ENCODE measurements at regions not wholly inside any gene's neighbourhood (a gene's known extent, or its start where the extent isn't known, plus 50 kb on each side); places are given as distances from the start of the nearest gene placed in this dataset.

DNA sequence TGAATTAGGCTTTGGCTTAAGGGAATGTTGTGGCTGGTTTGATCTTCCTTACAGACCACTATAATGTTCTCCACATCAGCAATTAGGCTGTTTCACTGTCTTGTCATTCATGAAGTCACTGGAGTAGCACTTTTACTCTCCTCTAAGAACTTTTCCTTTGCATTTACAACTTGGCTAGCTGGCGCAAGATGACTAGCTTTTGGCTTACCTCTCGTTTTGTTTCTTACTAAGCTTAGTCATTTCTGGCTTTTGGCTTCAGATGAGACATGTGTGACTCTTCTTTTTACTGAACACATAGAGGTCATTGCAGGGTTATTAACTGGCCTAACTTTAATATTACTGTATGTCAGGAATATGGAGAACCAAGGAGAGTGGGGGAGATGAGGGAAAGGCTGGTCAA lies 143.2 kb downstream of the PTCHD4 start:
- Histone ChIP-seq H2AFZ (no peak overlapping the region), H3K4me2 (no peak overlapping the region), H3K36me3 (ENCODE audit: low read depth) (no peaks in the 10 kb centered on the region), H3K79me2 (ENCODE audit: low read depth) (no peaks in the 10 kb centered on the region), H3K9me2 (ENCODE audit: insufficient read depth) (no peaks in the 10 kb centered on the region), H3F3A (ENCODE audit: insufficient read depth, low read depth) (no peaks in the 10 kb centered on the region), H3K27me3 (ENCODE audit: insufficient read depth, low read depth) (no peaks in the 10 kb centered on the region), H4K20me1 (ENCODE audit: insufficient read depth) (no peaks in the 10 kb centered on the region), H3K9me3 (ENCODE audit: insufficient read depth, low read depth) (no peaks in the 10 kb centered on the region), H3K4me3 (no peak overlapping the region), H3K27ac (no peak overlapping the region), H3K4me1 (replicated peaks; ENCODE audit: insufficient read depth) (no peaks in the 10 kb centered on the region)
- no TSS peak for BruUV-seq (replicated peaks)
- DNase-seq, result no peak
- CTCF ChIA-PET, result no interaction called here
- intact Hi-C loops (cut with micrococcal nuclease; ENCODE audit: unreplicated experiment), result no loop called here
- TF ChIP-seq, protein P1, sequence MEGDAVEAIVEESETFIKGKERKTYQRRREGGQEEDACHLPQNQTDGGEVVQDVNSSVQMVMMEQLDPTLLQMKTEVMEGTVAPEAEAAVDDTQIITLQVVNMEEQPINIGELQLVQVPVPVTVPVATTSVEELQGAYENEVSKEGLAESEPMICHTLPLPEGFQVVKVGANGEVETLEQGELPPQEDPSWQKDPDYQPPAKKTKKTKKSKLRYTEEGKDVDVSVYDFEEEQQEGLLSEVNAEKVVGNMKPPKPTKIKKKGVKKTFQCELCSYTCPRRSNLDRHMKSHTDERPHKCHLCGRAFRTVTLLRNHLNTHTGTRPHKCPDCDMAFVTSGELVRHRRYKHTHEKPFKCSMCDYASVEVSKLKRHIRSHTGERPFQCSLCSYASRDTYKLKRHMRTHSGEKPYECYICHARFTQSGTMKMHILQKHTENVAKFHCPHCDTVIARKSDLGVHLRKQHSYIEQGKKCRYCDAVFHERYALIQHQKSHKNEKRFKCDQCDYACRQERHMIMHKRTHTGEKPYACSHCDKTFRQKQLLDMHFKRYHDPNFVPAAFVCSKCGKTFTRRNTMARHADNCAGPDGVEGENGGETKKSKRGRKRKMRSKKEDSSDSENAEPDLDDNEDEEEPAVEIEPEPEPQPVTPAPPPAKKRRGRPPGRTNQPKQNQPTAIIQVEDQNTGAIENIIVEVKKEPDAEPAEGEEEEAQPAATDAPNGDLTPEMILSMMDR (conservative IDR thresholded peaks at IDR 0.05), result no peak
- no peak for TF ChIP-seq EZH2 (IDR thresholded peaks at IDR 0.05; ENCODE audit: low read depth)
- POLR2A ChIA-PET (ENCODE audit: unreplicated experiment), result no interaction called here

DNA sequence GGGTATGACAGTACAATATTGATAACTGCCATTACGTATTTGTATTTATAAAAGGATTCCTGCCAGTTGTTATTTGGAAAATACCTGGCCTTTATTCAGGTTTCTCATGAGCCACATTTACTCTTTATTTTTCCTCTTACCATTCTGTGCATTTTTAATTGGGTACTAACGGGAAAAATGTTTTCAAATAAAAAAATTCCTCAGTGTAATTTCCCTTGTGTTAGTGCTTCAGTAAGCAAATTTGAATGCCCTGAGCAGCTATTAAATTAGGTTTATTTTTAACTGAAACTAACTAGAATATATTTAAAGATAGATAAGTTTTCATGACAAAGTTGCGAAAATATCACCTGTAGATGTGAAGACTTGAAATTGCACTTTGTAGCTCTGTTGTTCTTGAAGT lies 146.0 kb downstream of the PTCHD4 start:
- Histone ChIP-seq H3F3A (ENCODE audit: insufficient read depth, low read depth) (no peaks in the 10 kb centered on the region), H4K20me1 (ENCODE audit: insufficient read depth) (no peaks in the 10 kb centered on the region), H3K79me2 (ENCODE audit: low read depth) (no peaks in the 10 kb centered on the region), H3K27me3 (ENCODE audit: insufficient read depth, low read depth) (no peaks in the 10 kb centered on the region), H3K4me3 (no peak overlapping the region), H3K9me2 (ENCODE audit: insufficient read depth) (no peaks in the 10 kb centered on the region), H3K27ac (no peak overlapping the region), H3K36me3 (ENCODE audit: low read depth) (no peaks in the 10 kb centered on the region), H3K9me3 (ENCODE audit: insufficient read depth, low read depth) (no peaks in the 10 kb centered on the region), H3K4me1 (replicated peaks; ENCODE audit: insufficient read depth) (no peaks in the 10 kb centered on the region), H2AFZ (no peak overlapping the region), H3K4me2 (no peak overlapping the region)
- CTCF ChIA-PET, result interaction anchor here (0.6 kb wide), 1 partner anchor 101 kb away, joined by 4 read pairs; no protein-coding TSS in a partner anchor
- TF ChIP-seq, protein P1 (conservative IDR thresholded peaks at IDR 0.05), result no peak
- TF ChIP-seq EZH2 (IDR thresholded peaks at IDR 0.05; ENCODE audit: low read depth), result no peak
- intact Hi-C loops (cut with micrococcal nuclease; ENCODE audit: unreplicated experiment), result no loop called here
- no TSS peak for BruUV-seq (replicated peaks)
- DNase-seq, result no peak
- POLR2A ChIA-PET (ENCODE audit: unreplicated experiment), result no interaction called here

DNA sequence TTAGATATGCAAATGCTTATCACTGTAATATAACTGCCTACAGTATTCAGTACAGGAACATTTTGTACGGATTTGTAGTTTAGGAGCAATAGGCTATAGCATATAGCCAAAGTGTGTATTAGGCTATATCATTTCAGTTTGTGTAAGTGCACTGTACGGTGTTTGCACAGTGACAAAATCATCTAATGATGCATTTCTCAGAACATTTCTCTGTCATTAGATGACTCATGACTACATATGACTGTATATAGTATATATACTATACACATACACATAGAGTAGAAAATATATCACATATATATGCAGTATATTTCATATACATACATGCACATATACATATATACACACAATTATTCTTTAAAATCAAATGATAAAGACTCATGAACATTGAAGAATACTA lies 158.4 kb downstream of the PTCHD4 start:
- POLR2A ChIA-PET (ENCODE audit: unreplicated experiment), result no interaction called here
- no peaks in the 10 kb centered on the region for H3K79me2 ChIP-seq (ENCODE audit: low read depth)
- no peak overlapping the region for H3K4me2 ChIP-seq
- no TSS peak for BruUV-seq (replicated peaks)
- intact Hi-C loops (cut with micrococcal nuclease; ENCODE audit: unreplicated experiment), result no loop called here
- no peaks in the 10 kb centered on the region for H3K36me3 ChIP-seq (ENCODE audit: low read depth)
- no peaks in the 10 kb centered on the region for H3K9me2 ChIP-seq (ENCODE audit: insufficient read depth)
- no peaks in the 10 kb centered on the region for H3K4me1 ChIP-seq (replicated peaks; ENCODE audit: insufficient read depth)
- H3K27ac ChIP-seq, result no peak overlapping the region
- H3F3A ChIP-seq (ENCODE audit: insufficient read depth, low read depth), result no peaks in the 10 kb centered on the region
- no peak overlapping the region for H3K4me3 ChIP-seq
- no peak for DNase-seq
- CTCF ChIA-PET, result no interaction called here
- TF ChIP-seq, protein P1 (conservative IDR thresholded peaks at IDR 0.05), result no peak
- no peak for TF ChIP-seq EZH2 (IDR thresholded peaks at IDR 0.05; ENCODE audit: low read depth)
- H2AFZ ChIP-seq, result no peak overlapping the region
- no peaks in the 10 kb centered on the region for H3K9me3 ChIP-seq (ENCODE audit: insufficient read depth, low read depth)
- no peaks in the 10 kb centered on the region for H4K20me1 ChIP-seq (ENCODE audit: insufficient read depth)
- H3K27me3 ChIP-seq (ENCODE audit: insufficient read depth, low read depth), result no peaks in the 10 kb centered on the region

Measured in PC-9 (cell line).